OCI-LY1 (cell line): ENCODE measurements at regions not wholly inside any gene's neighbourhood (a gene's known extent, or its start where the extent isn't known, plus 50 kb on each side); places are given as distances from the start of the nearest gene placed in this dataset.

Experiments
- EZH2 ChIP-seq: fragments of 200-600 bp; sonication (generic), shearing (Covaris generic); IDR thresholded peaks from 2 replicates; pipeline ENCODE4 v1.8.0; 2017; ENCODE audit warnings: borderline replicate concordance, mixed run types, mild to moderate bottlenecking, antibody characterized with exemption, low read length, moderate library complexity, mixed read lengths
- TF ChIP-seq, protein P1 (sequence below): fragments of 200-600 bp; sonication (generic), shearing (Covaris generic); IDR thresholded peaks from 2 replicates; pipeline ENCODE4 v1.5.1; 2017; ENCODE audit warnings: mild to moderate bottlenecking, antibody characterized with exemption, low read length, moderate library complexity, mixed read lengths

DNA sequence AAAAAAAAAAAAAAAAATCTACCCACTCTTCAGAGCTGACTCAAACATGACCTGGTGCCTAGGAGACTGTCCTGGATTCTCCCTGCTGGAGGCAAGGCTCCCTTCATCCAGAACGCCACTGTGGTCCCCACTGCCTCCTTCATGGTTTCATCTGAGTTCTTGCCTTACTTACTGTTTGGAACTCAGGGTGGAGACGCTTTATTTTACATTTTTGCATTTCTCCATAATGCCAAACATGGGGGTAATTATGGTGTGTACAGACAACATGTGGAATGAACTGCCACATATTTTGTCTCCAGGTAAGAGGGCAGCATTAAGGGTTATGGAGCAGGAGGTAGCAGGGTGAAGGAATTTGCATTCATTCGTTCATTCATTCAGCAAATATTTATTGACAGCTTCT, 58.1 kb upstream of the KCNK12 start:
- TF ChIP-seq, protein P1, sequence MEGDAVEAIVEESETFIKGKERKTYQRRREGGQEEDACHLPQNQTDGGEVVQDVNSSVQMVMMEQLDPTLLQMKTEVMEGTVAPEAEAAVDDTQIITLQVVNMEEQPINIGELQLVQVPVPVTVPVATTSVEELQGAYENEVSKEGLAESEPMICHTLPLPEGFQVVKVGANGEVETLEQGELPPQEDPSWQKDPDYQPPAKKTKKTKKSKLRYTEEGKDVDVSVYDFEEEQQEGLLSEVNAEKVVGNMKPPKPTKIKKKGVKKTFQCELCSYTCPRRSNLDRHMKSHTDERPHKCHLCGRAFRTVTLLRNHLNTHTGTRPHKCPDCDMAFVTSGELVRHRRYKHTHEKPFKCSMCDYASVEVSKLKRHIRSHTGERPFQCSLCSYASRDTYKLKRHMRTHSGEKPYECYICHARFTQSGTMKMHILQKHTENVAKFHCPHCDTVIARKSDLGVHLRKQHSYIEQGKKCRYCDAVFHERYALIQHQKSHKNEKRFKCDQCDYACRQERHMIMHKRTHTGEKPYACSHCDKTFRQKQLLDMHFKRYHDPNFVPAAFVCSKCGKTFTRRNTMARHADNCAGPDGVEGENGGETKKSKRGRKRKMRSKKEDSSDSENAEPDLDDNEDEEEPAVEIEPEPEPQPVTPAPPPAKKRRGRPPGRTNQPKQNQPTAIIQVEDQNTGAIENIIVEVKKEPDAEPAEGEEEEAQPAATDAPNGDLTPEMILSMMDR, result no peak
- no peak for TF ChIP-seq EZH2
